ENCODE measurements at regions not wholly inside any gene's neighbourhood (a gene's known extent, or its start where the extent isn't known, plus 50 kb on each side); places are given as distances from the start of the nearest gene placed in this dataset.
"Not testable (repeated sequence)": the region's sequence is repeated elsewhere in the genome, so short reads cannot be mapped to it uniquely, and the experiment has no call there.

DNA sequence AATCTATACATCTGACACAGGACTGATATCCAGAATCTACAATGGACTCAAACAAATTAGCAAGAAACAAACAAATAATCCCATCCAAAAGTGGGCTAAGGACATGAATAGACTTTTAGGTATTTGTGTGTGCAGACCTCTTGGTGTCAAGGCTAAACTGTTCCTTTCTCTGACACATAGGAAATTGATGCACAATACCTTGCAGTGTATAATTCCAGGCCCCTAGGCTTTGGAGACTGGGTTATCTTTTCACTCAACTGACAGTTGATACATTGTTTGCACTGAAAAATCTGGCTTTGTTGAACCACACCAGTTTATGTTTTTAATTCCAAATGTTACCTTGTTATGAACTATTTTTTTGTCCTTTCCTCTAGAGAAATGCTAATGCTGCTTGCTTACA is 873.1 kb upstream of the TPTE start:
- not testable (repeated sequence) for TF ChIP-seq POLR2A (IDR thresholded peaks at IDR 0.05; ENCODE audit: low read length); GATA1 (IDR thresholded peaks at IDR 0.05; ENCODE audit: low read depth, low read length)
